Gastroesophageal sphincter (tissue), 4 donors: ENCODE measurements at regions not wholly inside any gene's neighbourhood (a gene's known extent, or its start where the extent isn't known, plus 50 kb on each side); places are given as distances from the start of the nearest gene placed in this dataset.

ENCODE experiments used
- ATAC-seq: fragments of 150-250 bp; one replicate; pipeline ENCODE4 v1.9.1; 2016; ENCODE audit warnings: mild to moderate bottlenecking, moderate library complexity
- H3K27ac ChIP-seq, 4 donors: fragments of 200-600 bp; sonication (generic) in 3 of 4; 1 replicate in 3 of 4; 2 replicates in 1 of 4; pipeline ENCODE4 v1.5.1; 2016 to 2019
- H3K27me3 ChIP-seq: fragments of 200-600 bp; sonication (generic); one replicate; pipeline ENCODE4 v1.5.1; 2019
- H3K36me3 ChIP-seq, 2 donors: fragments of 200-600 bp; sonication (generic); one replicate each; pipeline ENCODE4 v1.5.1; 2019; ENCODE audit warnings: control low read depth in 1 of 2
- H3K4me1 ChIP-seq, 3 donors: fragments of 200-600 bp; sonication (generic); 1 replicate in 2 of 3; 2 replicates in 1 of 3; pipeline ENCODE4 v1.5.1; 2016 to 2019; ENCODE audit warnings: control low read depth in 2 of 3
- H3K4me3 ChIP-seq, 2 donors: fragments of 200-600 bp; sonication (generic); one replicate each; pipeline ENCODE4 v1.5.1; 2019; ENCODE audit warnings: mild to moderate bottlenecking in 1 of 2, moderate library complexity in 1 of 2
- H3K9me3 ChIP-seq, 3 donors: fragments of 200-600 bp; sonication (generic); one replicate each; pipeline ENCODE4 v1.5.1; 2017 to 2019; ENCODE audit warnings: control low read depth in 2 of 3
- CTCF ChIP-seq, 4 experiments: fragments of 200-600 bp in 2 of 4; fragments of 450-650 bp in 2 of 4; sonication (generic) in 1 of 4; IDR thresholded peaks; one replicate each; pipeline ENCODE4 v1.5.1; 2017 to 2019; ENCODE audit warnings: antibody characterized with exemption in 4 of 4, mild to moderate bottlenecking in 2 of 4, moderate library complexity in 2 of 4
- EP300 ChIP-seq: sonication (generic); formaldehyde crosslinking; IDR thresholded peaks from one replicate; pipeline ENCODE4 v1.6.1; 2017; ENCODE audit warnings: antibody characterized with exemption, mild to moderate bottlenecking
- POLR2A ChIP-seq, 2 donors: fragments of 450-650 bp; IDR thresholded peaks; one replicate each; pipeline ENCODE4 v1.6.1; 2017; ENCODE audit warnings: antibody characterized with exemption in 2 of 2, mild to moderate bottlenecking in 2 of 2, moderate library complexity in 1 of 2
- POLR2AphosphoS5 ChIP-seq: sonication (generic); formaldehyde crosslinking; IDR thresholded peaks from one replicate; pipeline ENCODE4 v1.6.1; 2017; ENCODE audit warnings: antibody characterized with exemption
- WGBS, 2 donors: methylation state at CpG; one replicate each; pipeline ENCODE4 v1.1.5; 2018; ENCODE audit warnings: low coverage in 1 of 2; 5-methylcytosine and 5-hydroxymethylcytosine counted together

GRCh38 chr15:58329781-58330671 lies 101.8 kb upstream of the LIPC start:
- 71 to 73% methylated on average over 8 to 13 of the region's 13 CpGs for WGBS, 2 donors
- H3K27ac ChIP-seq, result peak overlapping the region in 3 of 4 donors; percentile 44 to 85 (median 76)
- H3K27me3 ChIP-seq, result no peaks in the 10 kb centered on the region
- H3K4me1 ChIP-seq, result peaks cover 0 to 40% (median 30%) of the 10 kb centered on the region in 3 donors
- no peak overlapping the region for H3K4me3 ChIP-seq
- TF ChIP-seq POLR2A (IDR thresholded peaks at IDR 0.05), result no peak
- TF ChIP-seq EP300, result no peak
- no peak for TF ChIP-seq CTCF (IDR thresholded peaks at IDR 0.05)
- no peak for TF ChIP-seq POLR2AphosphoS5
- ATAC-seq, result no peak
- H3K36me3 ChIP-seq, result no peaks in the 10 kb centered on the region
- no peaks in the 10 kb centered on the region for H3K9me3 ChIP-seq

DNA sequence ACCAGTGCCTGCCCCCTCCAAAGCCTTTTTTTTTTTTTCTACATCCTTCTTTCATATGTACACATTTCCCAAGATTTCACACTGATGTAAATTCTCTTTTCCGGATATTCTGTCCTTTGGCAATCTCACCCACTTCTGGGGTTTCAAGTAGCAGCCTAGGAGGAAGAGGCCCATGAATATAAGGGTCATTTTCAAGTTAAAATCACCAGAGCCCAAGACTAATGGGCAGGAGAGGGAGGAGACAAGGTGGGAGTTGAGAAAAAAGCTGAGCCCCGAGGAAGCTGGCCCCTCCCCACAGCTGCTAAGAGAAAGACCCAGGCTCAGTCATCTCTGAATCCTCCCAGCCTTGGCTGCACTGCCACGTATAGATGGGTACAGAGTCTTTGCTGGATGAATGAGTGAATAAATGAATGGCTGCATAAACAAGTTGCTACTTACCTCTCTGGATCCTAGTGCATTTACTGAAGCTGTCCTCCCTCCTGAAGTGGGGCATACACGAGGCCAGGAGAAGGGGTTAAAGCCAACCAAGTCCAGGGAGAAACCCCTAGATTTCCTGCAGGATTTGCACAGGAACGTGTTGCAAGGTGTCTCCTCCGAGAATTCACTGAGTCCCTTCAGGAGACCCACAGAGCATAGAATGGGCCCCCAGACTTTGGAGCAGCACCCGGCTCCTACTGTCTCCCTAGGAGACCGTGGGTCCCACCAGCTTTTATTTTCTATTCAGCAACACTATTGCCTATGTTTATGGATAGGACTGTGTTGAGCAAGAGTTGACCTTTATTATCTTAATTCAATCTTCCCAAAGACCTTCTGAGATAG lies 100.8 kb upstream of the LIPC start:
- Histone ChIP-seq H3K27me3 (no peaks in the 10 kb centered on the region), H3K4me3 (no peak overlapping the region), H3K9me3 (no peaks in the 10 kb centered on the region), H3K27ac (peak overlapping the region in 3 of 4 donors; percentile 76 to 91 (median 85)), H3K36me3 (no peaks in the 10 kb centered on the region), H3K4me1 (peaks cover 0 to 40% (median 30%) of the 10 kb centered on the region in 3 donors)
- ATAC-seq, result no peak
- WGBS, 2 donors, result 59 to 79% methylated on average over 4 to 6 of the region's 8 CpGs
- no peak for TF ChIP-seq POLR2A (IDR thresholded peaks at IDR 0.05)
- no peak for TF ChIP-seq POLR2AphosphoS5
- TF ChIP-seq EP300, result no peak

- H3K4me1 ChIP-seq, result peaks cover 0 to 40% (median 30%) of the 10 kb centered on the region in 3 donors
- no peaks in the 10 kb centered on the region for H3K27me3 ChIP-seq
- no peaks in the 10 kb centered on the region for H3K36me3 ChIP-seq
- no peak overlapping the region for H3K4me3 ChIP-seq
- ATAC-seq, result peak; percentile 44
- peak overlapping the region in 3 of 4 donors; percentile 76 to 91 (median 85) for H3K27ac ChIP-seq
- WGBS, 2 donors, result 34 to 56% methylated on average over 1 to 2 of the region's 2 CpGs
- H3K9me3 ChIP-seq, result no peaks in the 10 kb centered on the region
- no peak for TF ChIP-seq CTCF (IDR thresholded peaks at IDR 0.05)
- TF ChIP-seq POLR2A (IDR thresholded peaks at IDR 0.05), result no peak
- TF ChIP-seq EP300, result no peak
- no peak for TF ChIP-seq POLR2AphosphoS5
These were observed 100.3 kb upstream of the LIPC start for GRCh38 chr15:58331560-58331912.

DNA sequence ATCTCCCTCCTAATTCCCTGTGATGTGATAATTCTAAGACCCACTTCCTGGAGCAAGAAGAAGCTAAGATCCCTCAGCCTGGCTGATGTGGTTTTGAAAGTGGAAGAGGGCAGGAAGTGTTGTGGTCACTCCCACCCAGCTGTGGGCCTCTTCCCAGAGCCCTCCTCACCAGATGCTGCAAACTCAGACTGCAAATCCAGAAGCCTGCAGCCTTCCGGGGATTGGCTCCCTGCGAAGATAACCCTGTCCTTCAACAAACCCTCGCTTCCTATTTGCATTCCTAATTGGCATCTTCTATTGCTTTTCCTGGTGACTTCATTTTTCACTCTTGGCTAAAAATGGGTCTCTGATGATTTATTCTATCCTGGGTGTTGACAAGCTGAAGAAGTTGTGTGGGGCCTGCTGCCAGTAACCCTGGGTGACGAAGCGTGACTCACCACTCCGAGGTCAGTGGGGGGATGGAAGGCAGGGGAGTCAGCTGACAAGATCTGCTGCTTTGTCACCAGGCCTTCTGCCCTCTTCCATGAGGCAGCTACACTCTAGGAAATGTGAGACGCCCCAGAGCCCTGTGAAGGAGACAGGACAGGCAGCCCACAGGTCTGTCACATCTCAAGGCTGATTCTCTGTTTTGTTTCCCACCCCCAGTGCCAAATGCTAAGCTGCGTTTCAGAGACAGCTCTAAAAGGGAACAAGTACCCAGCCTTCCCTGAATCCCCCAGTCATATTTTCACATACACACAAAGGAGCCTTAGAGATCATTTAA lies 99.7 kb upstream of the LIPC start:
- Histone ChIP-seq H3K27ac (peak overlapping the region; percentile 47 to 91 (median 80)), H3K4me1 (peaks cover 0 to 40% (median 30%) of the 10 kb centered on the region in 3 donors), H3K9me3 (no peaks in the 10 kb centered on the region), H3K27me3 (no peaks in the 10 kb centered on the region), H3K36me3 (no peaks in the 10 kb centered on the region), H3K4me3 (no peak overlapping the region)
- WGBS, 2 donors, result 0 to 7% methylated on average over 1 to 3 of the region's 8 CpGs
- TF ChIP-seq EP300, result no peak
- no peak for TF ChIP-seq CTCF (IDR thresholded peaks at IDR 0.05)
- peak; percentile 96 for TF ChIP-seq POLR2AphosphoS5
- TF ChIP-seq POLR2A (IDR thresholded peaks at IDR 0.05), result no peak
- peak; percentile 97 for ATAC-seq
